ENCODE measurements at regions not wholly inside any gene's neighbourhood (a gene's known extent, or its start where the extent isn't known, plus 50 kb on each side); places are given as distances from the start of the nearest gene placed in this dataset.
A peak's percentile ranks its signal among the peaks of the same experiment; 100 is the strongest.

- DNase-seq: no peak
Observed at GRCh38 chr1:9419369-9420041, 119.8 kb upstream of the SLC25A33 start.

GRCh38 chr1:9420835-9421532 lies 118.3 kb upstream of the SLC25A33 start:
- DNase-seq: no peak

GRCh38 chr1:9421533-9421873 lies 117.8 kb upstream of the SLC25A33 start:
- DNase-seq: no peak

- no peak for DNase-seq
Observed at GRCh38 chr1:9422321-9422720, 116.9 kb upstream of the SLC25A33 start.

GRCh38 chr1:9422911-9423505 lies 116.3 kb upstream of the SLC25A33 start:
- DNase-seq: no peak

GRCh38 chr1:9424261-9424660 lies 115.0 kb upstream of the SLC25A33 start:
- DNase-seq: no peak

- DNase-seq: no peak
Observed at GRCh38 chr1:9425859-9426258, 113.4 kb upstream of the SLC25A33 start.

- DNase-seq: peak; percentile 56
Observed at GRCh38 chr1:9426291-9426711, 113.0 kb upstream of the SLC25A33 start.

GRCh38 chr1:9427388-9427787 lies 111.9 kb upstream of the SLC25A33 start:
- DNase-seq: no peak

GRCh38 chr1:9428601-9429341 lies 110.5 kb upstream of the SLC25A33 start:
- peak; percentile 100 for DNase-seq

GRCh38 chr1:9429342-9429711 lies 109.9 kb upstream of the SLC25A33 start:
- no peak for DNase-seq

- DNase-seq: no peak
Observed at GRCh38 chr1:9434247-9435152, 104.8 kb upstream of the SLC25A33 start.

GRCh38 chr1:9435153-9435636 lies 104.1 kb upstream of the SLC25A33 start:
- DNase-seq: no peak

- DNase-seq: no peak
Observed at GRCh38 chr1:9435854-9436640, 103.2 kb upstream of the SLC25A33 start.

- DNase-seq: no peak
Observed at GRCh38 chr1:9437961-9438430, 101.3 kb upstream of the SLC25A33 start.

GRCh38 chr1:9438431-9439073 lies 100.7 kb upstream of the SLC25A33 start:
- no peak for DNase-seq

GRCh38 chr1:9439074-9439761 lies 100.0 kb upstream of the SLC25A33 start:
- DNase-seq: no peak

GRCh38 chr1:9440261-9440660 lies 99.0 kb upstream of the SLC25A33 start:
- DNase-seq: no peak

GRCh38 chr1:9440763-9441194 lies 98.5 kb upstream of the SLC25A33 start:
- no peak for DNase-seq

- no peak for DNase-seq
Observed at GRCh38 chr1:9441451-9442133, 97.7 kb upstream of the SLC25A33 start.

All from activated CD8-positive, alpha-beta memory T cell treated with anti-CD3 and anti-CD28 coated beads, Interleukin-2, amount 50 U/mL, for 4 hours (primary cell).